OCI-LY1 (cell line): ENCODE measurements at regions not wholly inside any gene's neighbourhood (a gene's known extent, or its start where the extent isn't known, plus 50 kb on each side); places are given as distances from the start of the nearest gene placed in this dataset.

Source experiments
- H2AFZ ChIP-seq: fragments of 200-600 bp; sonication (generic), shearing (Covaris generic); 2 replicates; pipeline ENCODE4 v1.6.0; 2014; ENCODE audit warnings: antibody characterized with exemption, mild to moderate bottlenecking, low read length
- H3F3A ChIP-seq: fragments of 200-600 bp; sonication (generic), shearing (Covaris generic); 2 replicates; pipeline ENCODE4 v1.6.0; 2014; ENCODE audit warnings: mild to moderate bottlenecking, antibody characterized with exemption, low read length, moderate library complexity; ENCODE audit not compliant: insufficient read depth
- H3K27ac ChIP-seq: fragments of 200-600 bp; sonication (generic); 2 replicates; pipeline ENCODE4 v1.5.1; 2014; ENCODE audit warnings: low read length, mixed run types, mild to moderate bottlenecking, low read depth; ENCODE audit not compliant: poor library complexity, severe bottlenecking
- H3K27me3 ChIP-seq: fragments of 200-600 bp; sonication (generic); 2 replicates; pipeline ENCODE4 v1.6.0; 2014; ENCODE audit warnings: antibody characterized with exemption, mild to moderate bottlenecking, low read length, moderate library complexity; ENCODE audit not compliant: insufficient read depth
- H3K36me3 ChIP-seq: fragments of 200-600 bp; sonication (generic); 2 replicates; pipeline ENCODE4 v1.6.1; 2014; ENCODE audit warnings: mild to moderate bottlenecking, antibody characterized with exemption, low read length, moderate library complexity, mixed read lengths; ENCODE audit not compliant: insufficient read depth
- H3K4me1 ChIP-seq: fragments of 200-600 bp; sonication (generic); 2 replicates; pipeline ENCODE4 v1.5.1; 2014; ENCODE audit warnings: mild to moderate bottlenecking, low read length, moderate library complexity; ENCODE audit not compliant: insufficient read depth, severe bottlenecking
- H3K4me2 ChIP-seq: fragments of 200-600 bp; sonication (generic), shearing (Covaris generic); 2 replicates; pipeline ENCODE4 v1.6.1; 2014; ENCODE audit warnings: low read length
- H3K4me3 ChIP-seq: fragments of 200-600 bp; sonication (generic); 2 replicates; pipeline ENCODE4 v1.5.1; 2014; ENCODE audit warnings: low read length, low read depth, mild to moderate bottlenecking, mixed read lengths; ENCODE audit not compliant: poor library complexity, severe bottlenecking
- H3K79me2 ChIP-seq: fragments of 200-600 bp; shearing (Covaris generic); 2 replicates; pipeline ENCODE4 v1.6.1; 2016; ENCODE audit warnings: mixed run types, low read length, mixed read lengths; ENCODE audit not compliant: insufficient read depth
- H3K9ac ChIP-seq: fragments of 200-600 bp; sonication (generic), shearing (Covaris generic); 2 replicates; pipeline ENCODE4 v1.6.1; 2014; ENCODE audit warnings: mild to moderate bottlenecking, low read length, mixed read lengths
- H3K9me2 ChIP-seq: fragments of 200-600 bp; sonication (generic), shearing (Covaris generic); 2 replicates; pipeline ENCODE4 v1.6.1; 2014; ENCODE audit warnings: low read depth, mild to moderate bottlenecking, low read length, mixed read lengths
- H3K9me3 ChIP-seq: fragments of 200-600 bp; shearing (Covaris generic); 2 replicates; pipeline ENCODE4 v1.6.1; 2014; ENCODE audit warnings: low read length, mixed read lengths
- H4K20me1 ChIP-seq: fragments of 200-600 bp; sonication (generic), shearing (Covaris generic); 2 replicates; pipeline ENCODE4 v1.6.0; 2016; ENCODE audit warnings: mild to moderate bottlenecking, low read length; ENCODE audit not compliant: insufficient read depth
- CTCF ChIP-seq: fragments of 200-600 bp; sonication (generic), shearing (Covaris generic); IDR thresholded peaks from 2 replicates; pipeline ENCODE4 v1.5.1; 2017; ENCODE audit warnings: mild to moderate bottlenecking, antibody characterized with exemption, low read length, moderate library complexity, mixed read lengths
- EZH2 ChIP-seq: fragments of 200-600 bp; sonication (generic), shearing (Covaris generic); IDR thresholded peaks from 2 replicates; pipeline ENCODE4 v1.8.0; 2017; ENCODE audit warnings: borderline replicate concordance, mixed run types, mild to moderate bottlenecking, antibody characterized with exemption, low read length, moderate library complexity, mixed read lengths

- H3K4me3 ChIP-seq, result no peak overlapping the region
- H2AFZ ChIP-seq, result no peak overlapping the region
- no peaks in the 10 kb centered on the region for H4K20me1 ChIP-seq
- H3K9ac ChIP-seq, result no peak overlapping the region
- TF ChIP-seq CTCF, result no peak
- no peak for TF ChIP-seq EZH2
- H3K9me2 ChIP-seq, result no peaks in the 10 kb centered on the region
- no peaks in the 10 kb centered on the region for H3F3A ChIP-seq
- no peak overlapping the region for H3K27ac ChIP-seq
- no peak overlapping the region for H3K4me2 ChIP-seq
- no peaks in the 10 kb centered on the region for H3K79me2 ChIP-seq
- H3K4me1 ChIP-seq, result no peaks in the 10 kb centered on the region
- no peaks in the 10 kb centered on the region for H3K27me3 ChIP-seq
- H3K36me3 ChIP-seq, result no peaks in the 10 kb centered on the region
- no peaks in the 10 kb centered on the region for H3K9me3 ChIP-seq
Measured at GRCh38 chrX:33686105-33686504, 446.0 kb downstream of the FAM47A start.
